Activated naive CD4-positive, alpha-beta T cell treated with anti-CD3 and anti-CD28 coated beads, Interleukin-2, amount 50 U/mL, for 16 hours (primary cell): ENCODE measurements at regions not wholly inside any gene's neighbourhood (a gene's known extent, or its start where the extent isn't known, plus 50 kb on each side); places are given as distances from the start of the nearest gene placed in this dataset.
"Not testable (repeated sequence)": the region's sequence is repeated elsewhere in the genome, so short reads cannot be mapped to it uniquely, and the experiment has no call there.

Experiments
- DNase-seq: peaks from one replicate; pipeline ENCODE4 v3.0.0-alpha.2; 2020

DNA sequence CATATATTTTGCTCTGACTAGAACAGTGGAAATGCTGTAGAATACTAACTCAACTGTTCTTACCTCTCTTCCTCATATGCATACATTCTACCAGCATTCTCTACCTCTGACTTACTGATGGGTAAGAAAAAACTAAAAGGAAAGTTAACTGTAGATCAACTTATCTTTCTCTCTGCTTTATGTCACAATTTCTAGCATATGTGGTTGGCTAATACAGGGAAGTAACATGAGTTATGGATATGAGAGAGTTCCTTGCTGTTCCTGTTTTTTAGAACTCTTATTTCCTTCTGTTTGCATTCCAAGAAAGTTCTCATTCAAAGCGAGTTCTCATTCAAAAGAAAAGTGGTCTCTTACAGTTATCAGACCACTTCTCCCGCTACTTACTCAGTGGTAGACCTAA, 226.8 kb upstream of the SGK1 start:
- DNase-seq, result no peak

GRCh38 chr6:134543128-134543527, 225.2 kb upstream of the SGK1 start:
- no peak for DNase-seq

- no peak for DNase-seq
These were observed 223.1 kb upstream of the SGK1 start for GRCh38 chr6:134541001-134541400.

DNA sequence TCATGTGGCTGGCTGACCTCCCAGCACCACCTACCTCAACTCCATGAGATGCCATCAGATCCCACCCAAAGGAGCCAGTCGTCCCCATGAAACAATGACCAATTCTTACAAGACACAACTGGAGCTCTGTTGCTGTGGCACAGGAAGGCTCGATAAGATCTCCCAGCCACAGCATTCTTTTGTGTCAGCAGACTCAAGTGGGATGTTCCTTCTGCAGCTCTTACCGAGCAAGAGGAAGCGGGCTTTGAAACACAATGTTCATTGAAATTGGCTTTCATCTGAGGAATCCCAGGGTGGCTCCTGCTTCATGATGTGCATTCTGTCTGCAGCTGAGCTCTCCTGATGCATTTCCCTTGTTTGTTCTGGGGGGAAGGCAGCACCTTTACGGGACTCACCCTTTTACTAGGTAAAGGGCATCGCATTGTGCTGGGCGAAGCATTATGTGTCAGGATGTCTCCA, 222.0 kb upstream of the SGK1 start:
- DNase-seq, result no peak

DNA sequence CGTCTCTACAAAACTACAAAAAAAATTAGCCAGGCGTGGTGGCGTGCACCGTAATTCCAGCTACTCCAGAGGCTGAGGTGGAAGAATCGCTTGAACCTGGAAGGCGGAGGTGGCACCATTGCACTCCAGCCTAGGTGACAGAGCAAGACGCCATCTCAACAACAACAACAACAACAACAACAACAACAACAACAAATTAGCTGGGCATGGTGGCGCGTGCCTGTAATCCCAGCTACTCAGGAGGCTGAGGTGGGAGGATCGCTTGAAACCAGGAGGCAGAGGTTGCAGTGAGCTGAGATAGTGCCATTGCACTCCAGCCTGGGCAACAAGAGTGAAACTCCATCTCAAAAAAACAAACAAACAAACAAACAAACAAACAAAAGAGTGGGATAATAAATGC, 219.9 kb upstream of the SGK1 start:
- not testable (repeated sequence) for DNase-seq

GRCh38 chr6:134537146-134537555, 219.2 kb upstream of the SGK1 start:
- no peak for DNase-seq

GRCh38 chr6:134535831-134536230, 217.9 kb upstream of the SGK1 start:
- no peak for DNase-seq

GRCh38 chr6:134534708-134535149, 216.8 kb upstream of the SGK1 start:
- DNase-seq, result peak; percentile 14

DNA sequence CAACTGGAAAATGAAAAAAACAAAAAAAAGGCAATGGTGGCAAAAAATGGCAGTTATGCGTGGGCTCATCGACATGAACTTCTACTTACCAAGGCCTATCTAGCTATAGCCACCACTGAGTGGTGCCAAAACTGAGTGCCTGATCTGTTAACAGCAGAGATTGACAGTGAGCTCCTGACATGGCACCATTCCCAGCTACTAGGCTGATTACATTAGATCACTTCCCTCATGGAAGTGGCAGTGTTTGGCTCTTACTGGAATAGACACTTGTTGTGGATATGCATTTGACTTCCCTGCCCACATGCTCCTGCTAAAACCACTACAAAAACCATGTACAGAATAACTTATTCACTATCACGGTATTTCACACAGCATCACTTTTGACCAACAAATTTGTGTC, 216.1 kb upstream of the SGK1 start:
- DNase-seq, result no peak

- no peak for DNase-seq
These were observed 215.0 kb upstream of the SGK1 start for GRCh38 chr6:134532694-134533624.

GRCh38 chr6:134531611-134532010, 213.7 kb upstream of the SGK1 start:
- DNase-seq, result no peak

- DNase-seq, result no peak
These were observed 213.3 kb upstream of the SGK1 start for GRCh38 chr6:134531188-134531551.

- DNase-seq, result no peak
These were observed 212.0 kb upstream of the SGK1 start for GRCh38 chr6:134529921-134530320.

DNA sequence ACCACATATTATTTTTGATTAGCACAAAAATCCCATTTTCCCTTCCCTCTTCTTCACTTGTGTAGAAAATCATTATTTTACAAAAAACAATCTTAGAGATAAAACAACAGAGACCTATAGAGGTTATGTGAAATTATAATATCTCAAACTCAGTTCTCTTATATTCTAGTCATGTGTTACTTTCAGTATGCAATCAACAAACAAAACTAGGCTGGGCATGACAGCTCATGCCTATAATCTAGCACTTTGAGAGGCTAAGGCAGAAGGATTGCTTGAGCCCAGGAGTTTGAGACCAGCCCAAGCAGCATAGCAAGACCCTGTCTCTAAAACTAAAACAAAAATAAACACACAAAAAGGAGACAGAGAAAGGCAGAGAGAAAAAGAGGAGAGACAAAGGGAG, 211.4 kb upstream of the SGK1 start:
- DNase-seq, result no peak

DNA sequence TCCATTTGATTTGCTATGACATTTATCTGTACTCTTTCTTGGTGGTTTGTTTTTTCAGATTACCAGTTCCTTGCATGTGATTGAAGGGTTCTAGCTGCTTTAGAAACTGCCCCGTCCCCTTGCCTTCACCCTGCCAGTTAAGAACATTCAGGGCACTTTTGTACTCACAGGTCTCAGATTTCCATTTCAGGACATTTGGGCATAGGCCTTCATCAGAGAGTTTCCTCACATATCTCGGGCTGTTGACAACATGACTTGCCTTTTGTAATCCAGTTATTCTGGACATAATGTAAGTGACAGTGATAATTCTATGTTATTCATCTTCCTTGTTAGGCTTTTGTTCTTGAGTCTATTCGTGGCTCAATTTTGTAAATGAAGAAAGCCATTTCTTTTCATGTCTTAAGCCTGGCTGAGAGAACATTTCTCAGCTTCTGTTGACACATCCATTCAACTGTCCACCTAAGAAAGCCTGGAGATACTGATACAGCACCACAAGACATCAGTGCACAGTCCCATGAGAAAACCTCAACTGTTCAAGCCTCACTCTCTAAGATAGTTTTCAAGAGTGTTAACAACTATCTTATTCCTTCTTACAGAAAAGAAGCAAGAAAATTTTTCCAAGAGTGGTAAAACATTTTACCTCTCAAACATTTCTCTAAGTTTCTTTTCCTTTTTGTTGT, 209.3 kb upstream of the SGK1 start:
- no peak for DNase-seq

- no peak for DNase-seq
These were observed 207.4 kb upstream of the SGK1 start for GRCh38 chr6:134525190-134525868.

DNA sequence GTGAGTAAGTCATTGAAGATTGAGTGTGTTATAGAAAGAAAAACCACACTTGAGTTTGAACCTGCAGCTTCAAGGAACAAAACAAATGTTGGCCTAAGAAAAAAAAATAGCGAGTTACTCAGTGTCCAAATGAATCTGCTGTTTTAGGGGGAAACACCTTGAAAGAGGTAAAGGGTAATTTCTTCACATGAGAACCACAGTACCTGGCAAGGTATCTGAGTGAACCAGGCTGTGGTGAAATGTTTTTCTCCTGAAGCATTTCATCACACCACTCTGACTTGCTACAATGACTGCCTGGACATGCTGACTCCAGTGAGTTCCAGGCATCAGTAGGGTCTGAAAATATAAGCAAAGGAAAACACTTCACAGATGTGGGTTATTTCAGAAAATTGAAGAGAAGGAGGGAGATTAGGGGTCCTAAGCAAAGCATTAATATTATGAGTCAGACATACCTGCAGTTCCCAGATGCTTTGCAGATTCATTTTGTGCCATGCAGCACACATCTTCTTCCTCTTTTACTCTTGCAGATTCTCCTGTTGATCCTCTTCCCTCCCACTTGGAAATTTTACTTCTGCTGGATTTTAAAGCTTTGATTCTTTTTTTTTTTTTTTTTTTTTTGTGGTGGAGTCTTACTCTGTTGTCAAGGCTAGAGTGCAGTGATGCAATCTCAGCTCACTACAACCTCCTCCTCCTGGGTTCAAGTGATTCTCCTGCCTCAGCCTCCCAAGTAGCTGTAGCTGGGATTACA, 206.2 kb upstream of the SGK1 start:
- no peak for DNase-seq

GRCh38 chr6:134523051-134523450, 205.1 kb upstream of the SGK1 start:
- DNase-seq, result no peak

DNA sequence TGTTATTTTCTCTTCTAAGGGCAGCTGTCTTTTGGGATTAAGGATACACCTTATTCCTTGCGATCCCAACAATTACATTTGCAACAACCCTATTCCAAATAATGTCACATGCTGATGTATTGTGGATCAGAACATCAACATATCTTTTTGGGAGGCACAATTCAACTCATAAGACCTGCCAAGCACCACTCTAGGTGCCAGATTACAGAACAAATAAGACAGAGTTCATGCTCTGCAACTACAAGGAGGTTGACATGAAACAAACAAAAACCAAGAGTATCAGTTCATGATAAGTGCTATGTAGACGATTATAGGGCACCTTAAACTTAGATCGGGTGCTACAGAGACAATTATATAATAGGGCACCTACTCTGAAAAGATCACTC, 203.2 kb upstream of the SGK1 start:
- no peak for DNase-seq

DNA sequence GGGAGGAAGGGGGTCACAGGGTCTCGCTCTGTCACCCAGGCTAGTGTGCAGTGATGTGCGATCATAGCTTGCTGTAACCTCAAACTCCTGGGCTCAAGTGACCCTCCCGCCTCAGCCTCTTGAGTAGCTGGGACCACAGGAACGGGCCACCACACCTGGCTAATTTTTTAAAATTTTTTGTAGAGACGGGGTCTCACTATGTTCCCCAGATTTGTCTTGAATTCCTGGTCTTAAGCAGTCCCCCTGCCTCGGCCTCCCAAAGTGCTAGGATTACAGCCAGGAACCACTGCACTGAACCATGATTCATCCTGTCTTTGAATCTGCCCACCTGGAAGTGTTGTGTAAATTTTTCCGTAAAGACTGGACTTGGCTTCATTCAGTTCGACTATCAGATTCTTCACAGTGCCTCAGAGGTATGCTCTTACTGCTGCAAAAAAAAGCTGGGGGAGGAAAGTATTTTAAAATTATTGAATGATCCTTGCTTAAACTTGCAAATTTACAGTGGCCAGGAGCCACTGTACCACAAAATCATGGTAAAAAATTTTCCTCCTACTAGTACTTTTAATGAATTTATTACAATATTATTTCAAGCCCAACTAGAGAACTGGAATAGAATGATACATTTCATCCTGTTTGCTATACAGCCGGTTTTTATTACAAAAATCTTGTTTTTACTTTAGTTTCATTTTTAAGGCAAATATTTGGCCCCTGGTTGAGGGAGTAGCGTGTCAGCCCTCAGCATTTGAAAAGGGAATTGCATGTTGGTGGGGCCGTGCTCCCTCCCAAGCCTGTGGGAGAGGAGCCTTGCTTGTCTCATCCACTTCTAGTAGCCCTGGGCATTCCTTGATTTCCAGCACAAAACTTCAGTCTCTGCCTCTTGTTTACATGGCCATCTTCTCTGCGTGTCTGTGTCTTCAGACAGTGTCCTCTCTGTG, 202.5 kb upstream of the SGK1 start:
- DNase-seq, result no peak

DNA sequence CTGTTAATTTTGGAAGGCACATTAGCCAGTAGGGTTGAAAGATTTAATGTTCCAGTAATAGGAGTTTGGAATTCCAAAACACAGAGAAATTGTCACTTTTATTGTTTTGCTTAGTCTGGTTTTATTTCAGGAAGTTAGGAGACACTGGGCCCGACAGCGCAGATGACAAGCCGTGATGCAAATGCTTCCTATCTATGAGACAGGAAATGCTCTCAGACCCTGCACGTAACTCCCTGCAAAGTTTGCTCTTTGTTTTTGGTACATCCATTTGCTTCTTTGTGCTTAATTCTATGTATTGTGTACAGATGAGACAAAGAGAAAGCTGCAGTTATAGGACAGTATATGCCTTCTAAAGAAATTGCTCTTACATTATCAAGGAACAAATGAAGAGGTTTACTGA, 201.6 kb upstream of the SGK1 start:
- DNase-seq, result no peak

GRCh38 chr6:134517868-134518267, 200.0 kb upstream of the SGK1 start:
- no peak for DNase-seq
